ENCODE measurements at regions not wholly inside any gene's neighbourhood (a gene's known extent, or its start where the extent isn't known, plus 50 kb on each side); places are given as distances from the start of the nearest gene placed in this dataset.

GRCh38 chr1:148354913-148355308 is 128.2 kb downstream of the PPIAL4G start (continued):
- TF ChIP-seq, protein P1, sequence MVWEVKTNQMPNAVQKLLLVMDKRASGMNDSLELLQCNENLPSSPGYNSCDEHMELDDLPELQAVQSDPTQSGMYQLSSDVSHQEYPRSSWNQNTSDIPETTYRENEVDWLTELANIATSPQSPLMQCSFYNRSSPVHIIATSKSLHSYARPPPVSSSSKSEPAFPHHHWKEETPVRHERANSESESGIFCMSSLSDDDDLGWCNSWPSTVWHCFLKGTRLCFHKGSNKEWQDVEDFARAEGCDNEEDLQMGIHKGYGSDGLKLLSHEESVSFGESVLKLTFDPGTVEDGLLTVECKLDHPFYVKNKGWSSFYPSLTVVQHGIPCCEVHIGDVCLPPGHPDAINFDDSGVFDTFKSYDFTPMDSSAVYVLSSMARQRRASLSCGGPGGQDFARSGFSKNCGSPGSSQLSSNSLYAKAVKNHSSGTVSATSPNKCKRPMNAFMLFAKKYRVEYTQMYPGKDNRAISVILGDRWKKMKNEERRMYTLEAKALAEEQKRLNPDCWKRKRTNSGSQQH (CRISPR knock-in tag; IDR thresholded peaks at IDR 0.05; ENCODE audit: low read depth), result no peak

- intact Hi-C loops (cut with micrococcal nuclease; ENCODE audit: unreplicated experiment), result no loop called here
- in situ Hi-C loops (cut with HindIII; ENCODE audit: extremely low pct_ligation_motif_present, low pct_unique_long_range_greater_than_20kb), result no loop called here
- FAIRE-seq, result no peak
Measured at GRCh38 chr1:148354284-148354912, 128.7 kb downstream of the PPIAL4G start.

More at GRCh38 chr1:148354284-148354912, 128.7 kb downstream of the PPIAL4G start:
- no peaks in the 10 kb centered on the region for H3K36me3 ChIP-seq (replicated peaks in 1 of 2; ENCODE audit: control insufficient read depth in 1 of 2, insufficient read depth in 2 of 2, low read length in 2 of 2)
- POLR2A ChIA-PET, result interaction anchor here (0.8 kb wide), 1 partner anchor 34 kb away, joined by 3 read pairs; no protein-coding TSS in a partner anchor
- ATAC-seq (no peak), DNase-seq (ENCODE audit: low spot score) (no peak)
- BruUV-seq (replicated peaks), result no TSS peak
- H3K4me3 ChIP-seq (replicated peaks in 1 of 3; ENCODE audit: insufficient read depth in 1 of 3, low read depth in 2 of 3, low read length in 3 of 3), result no peak overlapping the region
- no peak overlapping the region for H3K4me2 ChIP-seq (ENCODE audit: low read depth, low read length)
- no peaks in the 10 kb centered on the region for H3K79me2 ChIP-seq (ENCODE audit: insufficient read depth, low read length)
- no peak overlapping the region for H2AFZ ChIP-seq (ENCODE audit: low read length)
- H3K27ac ChIP-seq (ENCODE audit: extremely low read length, insufficient read depth, low read length), result no peak overlapping the region
- CTCF ChIA-PET (ENCODE audit: low intra/inter-chr PET ratio, low total read pairs), result no interaction called here
- H3K27me3 ChIP-seq (ENCODE audit: control insufficient read depth in 1 of 2, insufficient read depth in 2 of 2, low read length in 2 of 2), result peaks cover 0 to 4% of the 10 kb centered on the region in 2 experiments; a peak in 2 of 5 replicates
- H3K9ac ChIP-seq (ENCODE audit: insufficient read depth, low read depth, low read length), result no peak overlapping the region
- no peaks in the 10 kb centered on the region for H4K20me1 ChIP-seq (ENCODE audit: insufficient read depth, low read length)
- 84% methylated on average over 35 of the region's 36 CpGs for WGBS (ENCODE audit: low lambda C conversion rate)
- no peaks in the 10 kb centered on the region for H3K9me3 ChIP-seq (ENCODE audit: low read length)
- H3K4me1 ChIP-seq (ENCODE audit: insufficient read depth, low read length), result no peaks in the 10 kb centered on the region
- TF ChIP-seq, protein P2, sequence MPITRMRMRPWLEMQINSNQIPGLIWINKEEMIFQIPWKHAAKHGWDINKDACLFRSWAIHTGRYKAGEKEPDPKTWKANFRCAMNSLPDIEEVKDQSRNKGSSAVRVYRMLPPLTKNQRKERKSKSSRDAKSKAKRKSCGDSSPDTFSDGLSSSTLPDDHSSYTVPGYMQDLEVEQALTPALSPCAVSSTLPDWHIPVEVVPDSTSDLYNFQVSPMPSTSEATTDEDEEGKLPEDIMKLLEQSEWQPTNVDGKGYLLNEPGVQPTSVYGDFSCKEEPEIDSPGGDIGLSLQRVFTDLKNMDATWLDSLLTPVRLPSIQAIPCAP (CRISPR knock-in tag; IDR thresholded peaks at IDR 0.05; ENCODE audit: low read depth), result no peak
- TF ChIP-seq NCOA1 (CRISPR knock-in tag; IDR thresholded peaks at IDR 0.05), result no peak
- TF ChIP-seq, protein P3, sequence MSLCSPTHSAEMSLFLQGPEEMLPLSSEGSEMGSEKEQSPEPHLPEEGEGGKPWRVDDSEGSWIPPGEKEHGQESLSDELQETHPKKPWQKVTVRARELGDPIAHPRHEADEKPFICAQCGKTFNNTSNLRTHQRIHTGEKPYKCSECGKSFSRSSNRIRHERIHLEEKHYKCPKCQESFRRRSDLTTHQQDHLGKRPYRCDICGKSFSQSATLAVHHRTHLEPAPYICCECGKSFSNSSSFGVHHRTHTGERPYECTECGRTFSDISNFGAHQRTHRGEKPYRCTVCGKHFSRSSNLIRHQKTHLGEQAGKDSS (CRISPR knock-in tag; IDR thresholded peaks at IDR 0.05; ENCODE audit: borderline replicate concordance, low read depth), result no peak
- no peak for TF ChIP-seq ZNF546 (CRISPR knock-in tag; conservative IDR thresholded peaks at IDR 0.05)
- TF ChIP-seq ZBTB21 (CRISPR knock-in tag; IDR thresholded peaks at IDR 0.05), result no peak
- TF ChIP-seq KDM5B (CRISPR knock-in tag; IDR thresholded peaks at IDR 0.05; ENCODE audit: borderline replicate concordance), result no peak
- no peak for TF ChIP-seq CERS6 (CRISPR knock-in tag; IDR thresholded peaks at IDR 0.05)
- TF ChIP-seq ZBTB1 (CRISPR knock-in tag; IDR thresholded peaks at IDR 0.05; ENCODE audit: borderline replicate concordance), result no peak
- TF ChIP-seq, protein P4, sequence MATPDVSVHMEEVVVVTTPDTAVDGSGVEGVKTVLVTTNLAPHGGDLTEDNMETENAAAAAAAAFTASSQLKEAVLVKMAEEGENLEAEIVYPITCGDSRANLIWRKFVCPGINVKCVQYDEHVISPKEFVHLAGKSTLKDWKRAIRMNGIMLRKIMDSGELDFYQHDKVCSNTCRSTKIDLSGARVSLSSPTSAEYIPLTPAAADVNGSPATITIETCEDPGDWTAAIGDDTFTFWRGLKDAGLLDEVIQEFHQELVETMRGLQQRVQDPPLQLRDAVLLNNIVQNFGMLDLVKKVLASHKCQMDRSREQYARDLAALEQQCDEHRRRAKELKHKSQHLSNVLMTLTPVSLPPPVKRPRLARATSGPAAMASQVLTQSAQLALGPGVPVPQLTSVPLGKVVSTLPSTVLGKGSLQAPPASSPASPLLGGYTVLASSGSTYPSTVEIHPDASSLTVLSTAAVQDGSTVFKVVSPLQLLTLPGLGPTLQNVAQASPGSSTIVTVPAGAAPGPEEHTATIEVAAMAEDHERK (CRISPR knock-in tag; IDR thresholded peaks at IDR 0.05; ENCODE audit: low read depth), result no peak
- no peak for TF ChIP-seq ZNF713 (CRISPR knock-in tag; IDR thresholded peaks at IDR 0.05)
- TF ChIP-seq PAX8 (CRISPR knock-in tag; IDR thresholded peaks at IDR 0.05; ENCODE audit: borderline replicate concordance), result no peak
- no peak for TF ChIP-seq ZNF563 (CRISPR knock-in tag; IDR thresholded peaks at IDR 0.05)
- TF ChIP-seq, protein P5, sequence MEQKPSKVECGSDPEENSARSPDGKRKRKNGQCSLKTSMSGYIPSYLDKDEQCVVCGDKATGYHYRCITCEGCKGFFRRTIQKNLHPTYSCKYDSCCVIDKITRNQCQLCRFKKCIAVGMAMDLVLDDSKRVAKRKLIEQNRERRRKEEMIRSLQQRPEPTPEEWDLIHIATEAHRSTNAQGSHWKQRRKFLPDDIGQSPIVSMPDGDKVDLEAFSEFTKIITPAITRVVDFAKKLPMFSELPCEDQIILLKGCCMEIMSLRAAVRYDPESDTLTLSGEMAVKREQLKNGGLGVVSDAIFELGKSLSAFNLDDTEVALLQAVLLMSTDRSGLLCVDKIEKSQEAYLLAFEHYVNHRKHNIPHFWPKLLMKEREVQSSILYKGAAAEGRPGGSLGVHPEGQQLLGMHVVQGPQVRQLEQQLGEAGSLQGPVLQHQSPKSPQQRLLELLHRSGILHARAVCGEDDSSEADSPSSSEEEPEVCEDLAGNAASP (CRISPR knock-in tag; IDR thresholded peaks at IDR 0.05; ENCODE audit: borderline replicate concordance), result no peak
- TF ChIP-seq RELA (CRISPR knock-in tag; IDR thresholded peaks at IDR 0.05), result no peak
- TF ChIP-seq KDM6A (CRISPR knock-in tag; IDR thresholded peaks at IDR 0.05; ENCODE audit: low read depth), result no peak
- TF ChIP-seq MYNN (CRISPR knock-in tag; IDR thresholded peaks at IDR 0.05; ENCODE audit: low read depth), result no peak
